ENCODE measurements at regions not wholly inside any gene's neighbourhood (a gene's known extent, or its start where the extent isn't known, plus 50 kb on each side); places are given as distances from the start of the nearest gene placed in this dataset.
"Not testable (repeated sequence)": the region's sequence is repeated elsewhere in the genome, so short reads cannot be mapped to it uniquely, and the experiment has no call there.

DNA sequence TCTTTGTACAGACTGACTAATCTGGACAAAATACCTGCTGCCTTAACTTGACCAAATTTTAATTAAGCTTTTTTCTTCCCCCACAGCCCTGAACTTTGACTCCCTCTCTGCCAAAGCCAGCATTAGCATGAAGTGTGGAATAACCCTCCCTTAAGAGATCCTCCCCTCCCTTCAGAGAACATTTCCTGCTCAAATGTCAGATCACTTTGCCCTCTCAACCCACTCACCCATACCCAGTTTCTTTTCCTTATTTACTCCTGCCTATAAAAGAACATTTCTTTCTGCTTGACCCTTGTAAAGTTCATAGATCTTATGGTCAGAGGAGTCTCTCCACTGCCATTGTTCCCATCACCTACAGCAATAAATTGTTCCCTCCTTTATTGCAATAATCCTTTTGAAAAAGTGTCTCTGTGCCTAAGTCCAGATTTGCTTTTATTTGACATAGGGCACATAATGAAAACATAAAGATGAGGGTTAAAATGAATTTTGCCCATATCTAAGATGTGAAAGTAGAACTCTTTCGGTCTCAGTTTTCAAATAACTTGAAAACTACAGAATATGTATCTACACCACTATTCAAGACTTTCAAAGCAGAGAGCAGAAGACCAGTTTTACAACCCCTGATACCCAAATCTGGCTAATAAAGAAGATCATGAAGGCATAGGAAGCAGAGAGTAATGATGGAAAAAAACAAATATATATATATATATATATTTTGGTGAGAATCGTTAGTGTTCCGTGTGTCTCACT lies 289.7 kb upstream of the ANXA10 start:
- H3K9me3 Mint-ChIP-seq: no peaks in the 10 kb centered on the region
- intact Hi-C loops (cut with micrococcal nuclease): no loop called here
- H3K27me3 Mint-ChIP-seq (ENCODE audit: low read depth): no peaks in the 10 kb centered on the region
- H3K36me3 Mint-ChIP-seq (ENCODE audit: low read depth): no peaks in the 10 kb centered on the region
- no peak for DNase-seq (ENCODE audit: low spot score)
- no peak overlapping the region for H3K4me3 Mint-ChIP-seq (ENCODE audit: low read depth)
- H3K27ac Mint-ChIP-seq: no peak overlapping the region
- no peaks in the 10 kb centered on the region for H3K4me1 Mint-ChIP-seq (ENCODE audit: low read depth)

DNA sequence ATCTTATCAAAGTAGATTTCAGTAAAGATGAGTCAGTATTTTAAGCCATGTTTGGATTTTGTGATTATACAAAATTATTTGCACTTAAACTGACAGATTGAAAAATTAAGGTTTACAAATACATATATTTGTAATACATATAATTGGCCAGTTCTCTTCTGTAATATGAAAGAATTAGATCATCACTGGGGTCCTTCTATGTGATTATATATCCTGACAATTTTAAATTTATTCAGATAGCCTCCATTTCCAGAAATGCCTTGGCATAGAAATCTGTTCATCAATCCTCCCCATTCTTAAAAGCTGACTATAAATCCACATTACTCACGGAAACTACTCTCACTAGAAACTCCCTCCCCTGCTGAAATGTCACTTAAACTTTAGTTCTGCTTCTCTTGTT lies 280.4 kb upstream of the ANXA10 start:
- Mint-ChIP-seq H3K27me3 (ENCODE audit: low read depth) (no peaks in the 10 kb centered on the region), H3K4me3 (ENCODE audit: low read depth) (no peak overlapping the region), H3K9me3 (peaks cover 9% of the 10 kb centered on the region), H3K36me3 (ENCODE audit: low read depth) (no peaks in the 10 kb centered on the region), H3K27ac (no peak overlapping the region), H3K4me1 (ENCODE audit: low read depth) (no peaks in the 10 kb centered on the region)
- DNase-seq (ENCODE audit: low spot score): no peak
- intact Hi-C loops (cut with micrococcal nuclease): no loop called here

DNA sequence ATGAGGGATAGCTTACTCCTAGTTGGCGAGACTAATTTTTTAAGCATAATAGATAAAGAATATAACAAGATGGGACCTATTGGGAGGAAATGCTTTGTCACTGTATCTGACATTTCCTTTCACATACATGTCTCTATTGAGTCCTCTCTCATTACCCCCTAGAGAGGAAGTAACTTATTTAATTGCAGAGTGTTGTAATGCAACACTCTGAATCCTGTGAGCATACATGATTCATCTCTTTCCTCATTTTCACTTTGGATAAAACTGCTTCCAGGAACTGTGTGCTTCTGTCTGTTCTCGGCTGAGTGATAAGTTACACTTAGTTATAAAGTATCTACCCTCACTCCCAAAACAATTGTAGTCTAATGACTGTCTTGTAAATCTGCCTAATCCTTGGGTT lies 266.1 kb upstream of the ANXA10 start:
- Mint-ChIP-seq H3K4me1 (ENCODE audit: low read depth) (no peaks in the 10 kb centered on the region), H3K36me3 (ENCODE audit: low read depth) (no peaks in the 10 kb centered on the region), H3K4me3 (ENCODE audit: low read depth) (no peak overlapping the region), H3K9me3 (no peaks in the 10 kb centered on the region), H3K27ac (no peak overlapping the region), H3K27me3 (ENCODE audit: low read depth) (no peaks in the 10 kb centered on the region)
- intact Hi-C loops (cut with micrococcal nuclease): no loop called here
- no peak for DNase-seq (ENCODE audit: low spot score)

DNA sequence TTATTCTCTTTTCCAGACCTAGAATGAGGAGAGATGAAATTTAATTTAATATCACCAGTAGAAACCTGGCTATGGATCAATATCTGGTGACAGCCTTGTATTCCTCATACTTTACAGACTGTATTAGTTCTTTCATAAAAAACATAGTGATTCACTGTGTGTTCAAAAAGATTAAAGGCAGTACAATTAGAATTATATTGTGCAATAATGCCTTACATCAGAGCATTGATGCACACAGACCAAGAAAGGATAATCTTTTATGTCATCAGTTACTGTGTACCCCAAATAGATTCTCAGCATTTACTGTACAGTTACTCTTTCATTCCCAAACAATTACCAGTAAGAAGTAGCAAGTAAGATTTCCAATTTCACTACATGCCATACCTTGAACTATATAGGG lies 260.5 kb upstream of the ANXA10 start:
- no peaks in the 10 kb centered on the region for H3K36me3 Mint-ChIP-seq (ENCODE audit: low read depth)
- no peaks in the 10 kb centered on the region for H3K4me1 Mint-ChIP-seq (ENCODE audit: low read depth)
- H3K27me3 Mint-ChIP-seq (ENCODE audit: low read depth): no peaks in the 10 kb centered on the region
- intact Hi-C loops (cut with micrococcal nuclease): no loop called here
- H3K27ac Mint-ChIP-seq: no peak overlapping the region
- H3K9me3 Mint-ChIP-seq: no peaks in the 10 kb centered on the region
- no peak for DNase-seq (ENCODE audit: low spot score)
- H3K4me3 Mint-ChIP-seq (ENCODE audit: low read depth): no peak overlapping the region

DNA sequence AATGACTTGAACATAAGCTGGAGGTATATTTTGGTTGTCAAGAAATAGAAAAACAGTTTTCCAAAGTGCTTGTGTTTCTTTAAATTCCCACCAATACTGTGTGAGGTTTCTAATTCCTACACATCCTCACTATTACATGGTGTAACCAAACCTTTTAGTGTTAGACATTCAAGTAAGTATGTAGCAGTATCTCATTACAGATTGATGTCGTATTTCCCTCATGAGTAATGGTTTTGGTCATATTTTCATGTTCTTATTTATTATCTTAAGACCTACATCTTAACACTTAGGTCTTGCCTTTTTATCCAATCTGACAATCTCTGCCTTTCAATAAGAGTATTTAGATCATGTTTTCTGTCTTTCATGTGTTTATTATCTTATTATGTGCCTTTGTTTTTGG lies 253.7 kb upstream of the ANXA10 start:
- H3K36me3 Mint-ChIP-seq (ENCODE audit: low read depth): no peaks in the 10 kb centered on the region
- no peaks in the 10 kb centered on the region for H3K4me1 Mint-ChIP-seq (ENCODE audit: low read depth)
- no peak for DNase-seq (ENCODE audit: low spot score)
- no peak overlapping the region for H3K27ac Mint-ChIP-seq
- H3K9me3 Mint-ChIP-seq: no peaks in the 10 kb centered on the region
- H3K27me3 Mint-ChIP-seq (ENCODE audit: low read depth): no peaks in the 10 kb centered on the region
- no peak overlapping the region for H3K4me3 Mint-ChIP-seq (ENCODE audit: low read depth)
- intact Hi-C loops (cut with micrococcal nuclease): no loop called here

DNA sequence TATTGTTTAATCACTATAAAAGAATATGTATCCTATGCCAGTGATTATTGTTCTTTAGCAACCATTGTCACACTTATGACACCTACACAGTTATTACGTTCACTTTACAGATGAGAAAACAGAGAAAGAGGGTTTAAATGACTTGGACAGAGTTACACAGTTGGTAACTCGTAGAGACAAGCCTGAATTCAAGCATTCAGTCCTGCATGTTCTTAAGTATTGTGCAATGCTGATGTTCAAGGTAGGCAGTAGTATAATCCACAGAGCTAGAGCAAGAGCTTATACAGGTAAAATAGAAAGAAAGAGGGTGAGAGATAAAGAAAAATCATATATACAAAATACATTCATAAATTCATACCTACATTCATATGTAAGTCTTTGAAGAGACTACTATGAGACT lies 249.8 kb upstream of the ANXA10 start:
- H3K36me3 Mint-ChIP-seq (ENCODE audit: low read depth): no peaks in the 10 kb centered on the region
- no peak overlapping the region for H3K4me3 Mint-ChIP-seq (ENCODE audit: low read depth)
- no peaks in the 10 kb centered on the region for H3K9me3 Mint-ChIP-seq
- H3K4me1 Mint-ChIP-seq (ENCODE audit: low read depth): no peaks in the 10 kb centered on the region
- intact Hi-C loops (cut with micrococcal nuclease): no loop called here
- H3K27ac Mint-ChIP-seq: no peak overlapping the region
- no peak for DNase-seq (ENCODE audit: low spot score)
- no peaks in the 10 kb centered on the region for H3K27me3 Mint-ChIP-seq (ENCODE audit: low read depth)

DNA sequence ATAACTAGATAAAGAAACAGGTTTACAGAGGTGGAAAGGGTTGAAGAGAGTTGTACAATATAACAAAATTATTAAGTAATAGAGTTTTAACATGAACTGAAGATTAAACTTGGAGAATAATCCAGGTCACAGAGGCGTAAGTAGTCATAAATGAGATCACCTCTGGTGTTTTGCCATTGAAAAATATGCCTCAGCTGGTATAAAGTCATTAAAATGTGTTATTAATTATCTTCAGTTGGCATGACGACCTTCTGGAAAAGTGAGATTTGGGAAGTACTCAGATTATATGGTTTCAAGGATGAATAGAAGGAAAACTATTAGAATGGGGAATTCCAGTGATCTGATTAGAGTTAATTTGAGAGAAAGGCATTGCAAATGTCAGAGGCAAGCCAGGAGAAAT lies 237.5 kb upstream of the ANXA10 start:
- intact Hi-C loops (cut with micrococcal nuclease): no loop called here
- DNase-seq (ENCODE audit: low spot score): no peak
- Mint-ChIP-seq H3K4me1 (ENCODE audit: low read depth) (no peaks in the 10 kb centered on the region), H3K4me3 (ENCODE audit: low read depth) (no peak overlapping the region), H3K36me3 (ENCODE audit: low read depth) (no peaks in the 10 kb centered on the region), H3K27me3 (ENCODE audit: low read depth) (no peaks in the 10 kb centered on the region), H3K9me3 (peaks cover 7% of the 10 kb centered on the region), H3K27ac (no peak overlapping the region)

DNA sequence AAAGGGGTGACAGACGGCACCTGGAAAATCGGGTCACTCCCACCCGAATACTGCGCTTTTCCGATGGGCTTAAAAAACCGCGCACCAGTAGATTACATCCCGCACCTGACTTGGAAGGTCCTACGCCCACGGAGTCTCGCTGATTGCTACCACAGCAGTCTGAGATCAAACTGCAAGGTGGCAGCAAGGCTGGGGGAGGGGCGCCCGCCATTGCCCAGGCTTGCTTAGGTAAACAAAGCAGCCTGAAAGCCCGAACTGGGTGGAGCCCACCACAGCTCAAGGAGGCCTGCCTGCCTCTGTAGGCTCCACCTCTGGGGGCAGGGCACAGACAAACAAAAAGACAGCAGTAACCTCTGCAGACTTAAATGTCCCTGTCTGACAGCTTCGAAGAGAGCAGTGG lies 234.2 kb upstream of the ANXA10 start:
- H3K27me3 Mint-ChIP-seq (ENCODE audit: low read depth); intact Hi-C loops (cut with micrococcal nuclease); DNase-seq (ENCODE audit: low spot score); H3K9me3 Mint-ChIP-seq; H3K27ac Mint-ChIP-seq; H3K4me1 Mint-ChIP-seq (ENCODE audit: low read depth); H3K36me3 Mint-ChIP-seq (ENCODE audit: low read depth); H3K4me3 Mint-ChIP-seq (ENCODE audit: low read depth): not testable (repeated sequence)

DNA sequence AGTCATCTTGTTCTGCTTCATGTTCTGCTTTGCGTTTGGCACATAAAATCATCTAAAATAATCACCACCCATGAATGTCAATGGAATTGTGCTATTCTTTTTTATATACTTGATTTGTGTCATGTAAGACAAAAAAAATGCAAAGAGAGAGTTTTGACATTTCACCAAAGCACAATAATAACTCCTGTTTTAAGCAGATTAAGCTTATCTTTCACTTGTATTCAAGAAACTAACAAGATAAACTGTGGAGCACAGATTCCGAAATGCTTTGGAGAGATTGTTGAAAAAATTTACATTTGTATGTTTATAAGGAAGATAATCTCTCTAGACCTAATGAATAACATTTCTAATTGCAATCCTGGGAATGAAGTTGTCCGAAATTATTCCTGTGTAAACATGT lies 225.1 kb upstream of the ANXA10 start:
- H3K27me3 Mint-ChIP-seq (ENCODE audit: low read depth): no peaks in the 10 kb centered on the region
- no peak overlapping the region for H3K27ac Mint-ChIP-seq
- intact Hi-C loops (cut with micrococcal nuclease): no loop called here
- DNase-seq (ENCODE audit: low spot score): no peak
- H3K36me3 Mint-ChIP-seq (ENCODE audit: low read depth): no peaks in the 10 kb centered on the region
- H3K9me3 Mint-ChIP-seq: no peaks in the 10 kb centered on the region
- no peak overlapping the region for H3K4me3 Mint-ChIP-seq (ENCODE audit: low read depth)
- H3K4me1 Mint-ChIP-seq (ENCODE audit: low read depth): no peaks in the 10 kb centered on the region

DNA sequence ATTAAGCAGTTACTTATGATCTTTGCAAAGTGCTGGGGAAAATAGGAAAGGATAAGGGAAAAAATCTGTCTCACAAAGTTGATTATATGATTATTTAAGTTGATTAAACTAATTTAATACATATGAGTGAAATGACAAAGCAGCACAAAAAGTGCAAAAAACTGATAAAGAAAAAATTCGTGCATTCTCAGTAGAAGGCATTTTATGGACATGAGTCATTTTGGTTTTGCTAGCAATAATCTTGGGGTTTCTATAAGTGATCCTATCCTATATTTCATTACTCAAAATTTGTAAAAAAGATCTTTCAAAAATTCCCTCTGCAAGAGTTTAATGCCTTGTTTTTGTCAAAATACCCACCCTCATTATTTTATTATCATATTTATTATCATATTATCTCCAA lies 224.2 kb upstream of the ANXA10 start:
- H3K27me3 Mint-ChIP-seq (ENCODE audit: low read depth): no peaks in the 10 kb centered on the region
- intact Hi-C loops (cut with micrococcal nuclease): no loop called here
- DNase-seq (ENCODE audit: low spot score): no peak
- H3K4me3 Mint-ChIP-seq (ENCODE audit: low read depth): no peak overlapping the region
- no peaks in the 10 kb centered on the region for H3K9me3 Mint-ChIP-seq
- H3K36me3 Mint-ChIP-seq (ENCODE audit: low read depth): no peaks in the 10 kb centered on the region
- H3K4me1 Mint-ChIP-seq (ENCODE audit: low read depth): no peaks in the 10 kb centered on the region
- no peak overlapping the region for H3K27ac Mint-ChIP-seq

DNA sequence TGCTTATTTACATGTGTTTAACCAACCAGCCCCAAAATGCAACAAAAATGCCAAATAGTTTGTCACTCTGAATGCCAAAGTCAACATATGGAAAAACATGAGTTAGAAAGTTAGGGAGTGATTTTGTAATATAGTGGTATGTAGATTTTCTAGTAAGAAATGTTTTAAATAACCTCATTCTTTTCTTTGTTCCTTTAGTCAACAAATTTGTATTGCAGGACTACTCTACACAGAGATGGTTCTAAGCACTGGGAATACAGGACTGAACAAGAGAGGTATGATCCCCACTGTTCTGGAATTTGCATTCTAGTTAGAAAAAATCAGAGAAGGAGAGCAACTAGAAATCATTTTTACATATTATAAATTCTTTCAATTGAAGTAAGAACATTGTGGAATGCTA lies 218.8 kb upstream of the ANXA10 start:
- DNase-seq (ENCODE audit: low spot score): no peak
- Mint-ChIP-seq H3K4me1 (ENCODE audit: low read depth) (no peaks in the 10 kb centered on the region), H3K27me3 (ENCODE audit: low read depth) (no peaks in the 10 kb centered on the region), H3K27ac (no peak overlapping the region), H3K4me3 (ENCODE audit: low read depth) (no peak overlapping the region), H3K36me3 (ENCODE audit: low read depth) (no peaks in the 10 kb centered on the region), H3K9me3 (no peaks in the 10 kb centered on the region)
- intact Hi-C loops (cut with micrococcal nuclease): no loop called here

DNA sequence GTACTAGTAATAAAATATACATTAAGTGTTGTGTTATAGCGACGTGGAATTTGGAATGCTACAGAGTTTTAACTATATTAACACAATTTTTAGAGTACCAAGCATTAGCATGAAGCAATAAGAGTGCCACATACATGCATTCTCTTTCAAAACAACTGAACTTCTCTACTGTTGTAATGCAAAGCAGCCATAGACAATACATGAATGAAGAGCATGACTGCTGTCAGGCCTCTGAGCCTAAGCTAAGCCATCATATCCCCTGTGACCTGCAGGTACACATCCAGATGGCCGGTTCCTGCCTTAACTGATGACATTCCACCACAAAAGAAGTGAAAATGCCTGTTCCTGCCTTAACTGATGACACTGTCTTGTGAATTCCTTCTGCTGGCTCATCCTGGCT lies 216.2 kb upstream of the ANXA10 start:
- DNase-seq (ENCODE audit: low spot score); intact Hi-C loops (cut with micrococcal nuclease); H3K27ac Mint-ChIP-seq; H3K36me3 Mint-ChIP-seq (ENCODE audit: low read depth); H3K4me1 Mint-ChIP-seq (ENCODE audit: low read depth); H3K9me3 Mint-ChIP-seq; H3K27me3 Mint-ChIP-seq (ENCODE audit: low read depth); H3K4me3 Mint-ChIP-seq (ENCODE audit: low read depth): not testable (repeated sequence)

DNA sequence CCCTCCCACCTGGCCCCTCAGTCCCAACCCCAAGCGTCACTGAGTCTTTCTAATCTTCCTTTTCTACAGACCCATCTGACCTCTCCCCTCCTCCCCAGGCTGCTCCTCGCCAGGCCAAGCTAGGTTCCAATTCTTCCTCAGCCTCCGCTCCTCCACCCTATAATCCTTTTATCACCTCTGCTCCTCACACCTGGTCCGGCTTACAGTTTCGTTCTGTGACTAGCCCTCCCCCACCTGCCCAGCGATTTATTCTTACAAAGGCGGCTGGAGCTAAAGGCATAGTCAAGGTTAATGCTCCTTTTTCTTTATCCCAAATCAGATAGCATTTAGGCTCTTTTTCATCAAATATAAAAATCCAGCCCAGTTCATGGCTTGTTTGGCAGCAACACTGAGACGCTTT lies 214.5 kb upstream of the ANXA10 start:
- H3K36me3 Mint-ChIP-seq (ENCODE audit: low read depth); H3K4me3 Mint-ChIP-seq (ENCODE audit: low read depth); DNase-seq (ENCODE audit: low spot score); H3K9me3 Mint-ChIP-seq; H3K27me3 Mint-ChIP-seq (ENCODE audit: low read depth); H3K4me1 Mint-ChIP-seq (ENCODE audit: low read depth); H3K27ac Mint-ChIP-seq; intact Hi-C loops (cut with micrococcal nuclease): not testable (repeated sequence)

DNA sequence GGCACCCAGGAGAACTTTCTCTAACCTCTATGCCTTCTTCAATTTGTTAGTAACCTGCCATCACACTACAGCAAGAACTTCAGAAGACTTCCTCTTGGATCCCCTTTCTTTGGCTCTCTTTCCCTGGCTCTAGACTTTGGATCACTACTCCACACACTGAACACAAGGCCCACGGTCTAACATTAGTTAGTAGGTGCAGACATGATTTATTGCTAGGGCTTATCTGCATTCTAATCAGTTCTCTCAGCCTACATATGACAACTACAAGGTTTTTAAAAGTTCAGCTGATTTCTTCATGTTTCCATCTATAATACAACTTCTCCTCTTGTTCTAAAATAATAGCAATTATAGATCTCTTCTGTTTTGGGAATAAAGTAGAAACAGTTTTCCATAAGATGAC lies 209.1 kb upstream of the ANXA10 start:
- no peaks in the 10 kb centered on the region for H3K9me3 Mint-ChIP-seq
- no peaks in the 10 kb centered on the region for H3K27me3 Mint-ChIP-seq (ENCODE audit: low read depth)
- no peak for DNase-seq (ENCODE audit: low spot score)
- H3K27ac Mint-ChIP-seq: no peak overlapping the region
- H3K4me1 Mint-ChIP-seq (ENCODE audit: low read depth): no peaks in the 10 kb centered on the region
- intact Hi-C loops (cut with micrococcal nuclease): no loop called here
- no peaks in the 10 kb centered on the region for H3K36me3 Mint-ChIP-seq (ENCODE audit: low read depth)
- H3K4me3 Mint-ChIP-seq (ENCODE audit: low read depth): no peak overlapping the region
